Trophoblast cell (in vitro differentiated cells and primary cell): ENCODE measurements at regions not wholly inside any gene's neighbourhood (a gene's known extent, or its start where the extent isn't known, plus 50 kb on each side); places are given as distances from the start of the nearest gene placed in this dataset.
"Not testable (repeated sequence)": the region's sequence is repeated elsewhere in the genome, so short reads cannot be mapped to it uniquely, and the experiment has no call there.

Experiments used
- DNase-seq, 2 donors: peaks; one replicate each; pipeline ENCODE4 v3.0.0-alpha.2; 2016
- H2AFZ ChIP-seq: 2 replicates; pipeline ENCODE4 v1.6.1; 2013; ENCODE audit warnings: low read length, moderate library complexity, mild to moderate bottlenecking; ENCODE audit not compliant: insufficient read depth, poor library complexity
- H2AK5ac ChIP-seq: 2 replicates; pipeline ENCODE4 v1.6.1; 2013; ENCODE audit warnings: mild to moderate bottlenecking, low read length
- H2BK120ac ChIP-seq: 2 replicates; pipeline ENCODE4 v1.6.1; 2013; ENCODE audit warnings: low read length, mild to moderate bottlenecking, moderate library complexity; ENCODE audit not compliant: insufficient read depth, poor library complexity
- H2BK12ac ChIP-seq: 2 replicates; pipeline ENCODE4 v1.6.1; 2013; ENCODE audit warnings: mild to moderate bottlenecking, low read length, moderate library complexity
- H2BK5ac ChIP-seq: 2 replicates; pipeline ENCODE4 v1.6.1; 2013; ENCODE audit warnings: low read length, low read depth, moderate library complexity, mild to moderate bottlenecking; ENCODE audit not compliant: poor library complexity
- H3K14ac ChIP-seq: 2 replicates; pipeline ENCODE4 v1.6.1; 2013; ENCODE audit warnings: mild to moderate bottlenecking, low read length
- H3K18ac ChIP-seq: 2 replicates; pipeline ENCODE4 v1.6.1; 2013; ENCODE audit warnings: mild to moderate bottlenecking, low read length
- H3K23ac ChIP-seq: 2 replicates; pipeline ENCODE4 v1.6.1; 2013; ENCODE audit warnings: low read length
- H3K27ac ChIP-seq: 2 replicates; pipeline ENCODE4 v1.5.1; 2013; ENCODE audit warnings: low read depth, mild to moderate bottlenecking, inconsistent platforms, low read length, moderate library complexity
- H3K27me3 ChIP-seq: 2 replicates; pipeline ENCODE4 v1.6.1; 2013; ENCODE audit warnings: inconsistent platforms, mild to moderate bottlenecking, low read length, moderate library complexity; ENCODE audit not compliant: insufficient read depth
- H3K36me3 ChIP-seq, 2 experiments: 1 replicate in 1 of 2; 2 replicates in 1 of 2; pipeline ENCODE4 v1.6.1; 2013; ENCODE audit warnings: low read length in 2 of 2, mild to moderate bottlenecking in 2 of 2, moderate library complexity in 1 of 2; ENCODE audit not compliant: insufficient read depth in 2 of 2, control insufficient read depth in 1 of 2
- H3K4ac ChIP-seq: 2 replicates; pipeline ENCODE4 v1.6.1; 2013; ENCODE audit warnings: low read depth, mild to moderate bottlenecking, low read length, moderate library complexity
- H3K4me1 ChIP-seq, 2 experiments: 1 replicate in 1 of 2; 2 replicates in 1 of 2; pipeline ENCODE4 v1.6.1; 2013; ENCODE audit warnings: low read length in 2 of 2, mild to moderate bottlenecking in 2 of 2, moderate library complexity in 1 of 2; ENCODE audit not compliant: insufficient read depth in 2 of 2, control insufficient read depth in 1 of 2
- H3K4me2 ChIP-seq: 2 replicates; pipeline ENCODE4 v1.6.1; 2013; ENCODE audit warnings: inconsistent platforms, mild to moderate bottlenecking, low read length, moderate library complexity
- H3K4me3 ChIP-seq: 2 replicates; pipeline ENCODE4 v1.5.1; 2013; ENCODE audit warnings: mild to moderate bottlenecking, low read depth, low read length, inconsistent platforms
- H3K79me1 ChIP-seq: one replicate; pipeline ENCODE4 v1.6.1; 2013; ENCODE audit warnings: low read length
- H3K79me2 ChIP-seq: 2 replicates; pipeline ENCODE4 v1.6.1; 2013; ENCODE audit warnings: low read length, mild to moderate bottlenecking; ENCODE audit not compliant: control insufficient read depth, insufficient read depth, poor library complexity
- H3K9ac ChIP-seq: 2 replicates; pipeline ENCODE4 v1.6.1; 2013; ENCODE audit warnings: mild to moderate bottlenecking, low read length
- H3K9me3 ChIP-seq: 2 replicates; pipeline ENCODE4 v1.6.1; 2013; ENCODE audit warnings: low read depth, mild to moderate bottlenecking, control low read depth, inconsistent platforms, low read length; ENCODE audit not compliant: insufficient read depth
- H4K12ac ChIP-seq: 2 replicates; pipeline ENCODE4 v1.6.1; 2013; ENCODE audit warnings: low read depth, mild to moderate bottlenecking, low read length, moderate library complexity
- H4K8ac ChIP-seq: 2 replicates; pipeline ENCODE4 v1.6.1; 2013; ENCODE audit warnings: low read depth, mild to moderate bottlenecking, low read length, moderate library complexity
- H4K91ac ChIP-seq: one replicate; pipeline ENCODE4 v1.6.1; 2013; ENCODE audit warnings: low read depth, mild to moderate bottlenecking, low read length, moderate library complexity
- WGBS: extraction: QIAGEN DNeasy Blood & Tissue Kit; methylation state at CpG from one replicate; pipeline ENCODE4 v1.1.7; 2013; ENCODE audit warnings: missing lambda C conversion rate; ENCODE audit not compliant: insufficient read length, insufficient coverage; ENCODE audit errors: extremely low coverage; 5-methylcytosine and 5-hydroxymethylcytosine counted together

DNA sequence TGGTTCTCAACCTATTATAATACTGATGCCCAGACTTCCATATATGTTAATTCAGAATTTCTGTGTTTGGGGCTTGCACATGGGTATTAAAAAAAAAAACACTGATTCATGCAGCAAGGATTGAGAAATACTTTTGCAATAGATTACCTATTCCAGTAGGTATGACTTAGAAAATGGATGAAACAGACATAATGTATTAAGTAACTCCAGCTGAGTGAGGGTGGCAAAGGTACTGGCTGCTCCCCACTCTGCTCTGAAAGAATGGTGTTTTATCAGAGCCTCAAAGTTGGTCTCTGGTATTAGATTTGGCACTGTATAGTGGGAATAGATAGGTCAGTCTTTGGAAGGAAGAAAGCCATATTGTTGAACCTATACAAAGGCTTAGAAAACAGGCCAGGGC is 234.3 kb upstream of the FOLH1 start:
- H3K79me2 ChIP-seq: no peaks in the 10 kb centered on the region
- no peak overlapping the region for H2BK5ac ChIP-seq
- H3K4ac ChIP-seq: no peak overlapping the region
- H2AK5ac ChIP-seq: no peak overlapping the region
- no peaks in the 10 kb centered on the region for H3K36me3 ChIP-seq
- H3K9me3 ChIP-seq: no peaks in the 10 kb centered on the region
- no peak overlapping the region for H3K4me3 ChIP-seq
- no peak overlapping the region for H3K4me2 ChIP-seq
- no peaks in the 10 kb centered on the region for H3K4me1 ChIP-seq
- H3K27me3 ChIP-seq: no peaks in the 10 kb centered on the region
- H2BK120ac ChIP-seq: no peak overlapping the region
- no peak overlapping the region for H4K91ac ChIP-seq
- no peaks in the 10 kb centered on the region for H3K79me1 ChIP-seq
- no peak overlapping the region for H2AFZ ChIP-seq
- no peak overlapping the region for H4K8ac ChIP-seq
- no peak overlapping the region for H3K18ac ChIP-seq
- no peak for DNase-seq
- no peak overlapping the region for H2BK12ac ChIP-seq
- H3K27ac ChIP-seq: no peak overlapping the region
- H3K23ac ChIP-seq: no peak overlapping the region
- H4K12ac ChIP-seq: no peak overlapping the region
- H3K14ac ChIP-seq: no peak overlapping the region
- H3K9ac ChIP-seq: no peak overlapping the region

DNA sequence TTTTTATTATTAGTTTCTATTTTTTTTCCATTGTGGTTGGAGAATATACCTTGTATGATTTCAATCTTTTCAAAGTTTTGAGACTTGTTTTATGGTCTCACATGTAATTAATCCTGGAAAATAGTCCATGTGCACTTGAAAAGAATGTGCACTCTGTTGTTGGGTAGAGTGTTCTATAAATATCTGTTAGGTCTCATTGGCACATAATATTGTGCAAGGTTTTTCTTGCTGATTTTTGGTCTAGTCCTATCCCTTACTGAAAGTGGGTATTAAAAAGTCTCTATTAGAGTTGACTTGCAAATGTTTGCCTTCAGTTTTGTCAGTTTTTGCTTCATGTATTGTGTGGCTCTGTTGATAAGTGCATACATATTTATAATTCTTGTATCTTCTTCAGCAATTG is 231.5 kb upstream of the FOLH1 start:
- not testable (repeated sequence) for H3K18ac ChIP-seq, H3K9ac ChIP-seq, H3K27ac ChIP-seq, H3K23ac ChIP-seq, DNase-seq, H3K4me3 ChIP-seq, H4K12ac ChIP-seq, H3K14ac ChIP-seq, H3K36me3 ChIP-seq, H3K79me2 ChIP-seq, H2BK120ac ChIP-seq, H3K4me1 ChIP-seq, H4K91ac ChIP-seq, H3K9me3 ChIP-seq, H3K4me2 ChIP-seq, H2AK5ac ChIP-seq, H2AFZ ChIP-seq, H3K79me1 ChIP-seq, H2BK5ac ChIP-seq, H4K8ac ChIP-seq, H3K4ac ChIP-seq, H2BK12ac ChIP-seq, H3K27me3 ChIP-seq

DNA sequence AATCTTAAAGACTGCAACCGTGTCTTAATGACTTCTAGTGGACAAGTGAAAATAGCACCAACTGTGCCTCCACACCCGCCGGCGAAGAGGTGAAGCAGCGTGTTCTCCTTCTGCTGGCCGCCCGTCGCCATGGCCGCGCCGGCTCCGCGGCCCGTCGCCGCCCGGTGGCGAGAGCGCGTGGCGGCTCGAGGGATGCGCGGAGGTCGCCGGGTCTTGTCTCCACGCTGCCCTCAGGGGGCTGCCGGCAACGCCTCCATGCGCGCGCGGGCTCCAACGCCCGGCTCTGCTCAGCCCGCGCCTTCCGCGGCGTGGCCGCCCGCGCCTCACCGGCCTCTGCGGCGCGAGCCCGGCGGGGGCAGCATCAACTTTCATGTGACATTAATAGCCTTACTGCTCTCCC is 225.9 kb upstream of the FOLH1 start:
- no CpG with 5 or more reads among the region's 49 CpGs for WGBS
- H2BK5ac ChIP-seq, H3K4ac ChIP-seq, H3K9ac ChIP-seq, H3K36me3 ChIP-seq, DNase-seq, H3K27me3 ChIP-seq, H3K9me3 ChIP-seq, H3K4me3 ChIP-seq, H4K91ac ChIP-seq, H3K14ac ChIP-seq, H3K79me2 ChIP-seq, H3K18ac ChIP-seq, H3K23ac ChIP-seq, H2AFZ ChIP-seq, H3K4me1 ChIP-seq, H4K8ac ChIP-seq, H2BK12ac ChIP-seq, H3K79me1 ChIP-seq, H4K12ac ChIP-seq, H2BK120ac ChIP-seq, H2AK5ac ChIP-seq, H3K27ac ChIP-seq, H3K4me2 ChIP-seq: not testable (repeated sequence)

DNA sequence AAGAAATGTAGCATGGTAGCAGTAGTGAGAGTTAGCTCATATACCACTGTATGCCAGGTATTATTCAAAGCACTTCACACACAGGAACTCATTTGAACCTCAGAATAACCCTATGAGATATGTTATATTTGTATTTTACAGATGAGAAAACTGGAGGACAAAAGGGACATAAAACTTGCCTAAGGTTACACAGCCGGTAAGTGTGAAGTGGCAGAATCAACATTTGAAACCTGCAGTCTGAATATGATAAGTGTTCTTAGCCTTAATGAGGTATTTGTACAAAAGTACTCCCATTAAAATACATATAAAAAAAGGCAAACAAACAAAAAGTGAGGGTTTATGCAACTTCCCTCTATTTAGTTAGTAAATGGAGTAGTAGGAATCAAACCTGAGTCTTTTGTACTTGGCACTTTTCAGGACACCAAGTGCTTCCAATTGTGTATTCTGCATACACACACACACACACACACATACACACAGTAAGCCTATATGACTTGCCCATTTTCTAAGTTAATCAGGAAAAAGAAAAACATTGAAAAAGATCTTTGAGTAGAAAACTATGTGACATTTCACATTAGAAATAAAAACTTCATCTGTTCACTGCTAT is 223.9 kb upstream of the FOLH1 start:
- H3K9ac ChIP-seq: no peak overlapping the region
- H4K91ac ChIP-seq: no peak overlapping the region
- H3K4ac ChIP-seq: no peak overlapping the region
- no peak overlapping the region for H3K4me2 ChIP-seq
- no peaks in the 10 kb centered on the region for H3K4me1 ChIP-seq
- no peak overlapping the region for H3K4me3 ChIP-seq
- no peaks in the 10 kb centered on the region for H3K79me2 ChIP-seq
- H3K36me3 ChIP-seq: no peaks in the 10 kb centered on the region
- no peaks in the 10 kb centered on the region for H3K27me3 ChIP-seq
- H3K9me3 ChIP-seq: no peaks in the 10 kb centered on the region
- no peak overlapping the region for H2BK120ac ChIP-seq
- H2BK5ac ChIP-seq: no peak overlapping the region
- no peak overlapping the region for H3K23ac ChIP-seq
- WGBS: no CpG with 5 or more reads among the region's 1 CpG
- no peak for DNase-seq
- no peak overlapping the region for H2BK12ac ChIP-seq
- H4K8ac ChIP-seq: no peak overlapping the region
- H3K79me1 ChIP-seq: no peaks in the 10 kb centered on the region
- no peak overlapping the region for H3K14ac ChIP-seq
- no peak overlapping the region for H3K27ac ChIP-seq
- no peak overlapping the region for H4K12ac ChIP-seq
- no peak overlapping the region for H2AK5ac ChIP-seq
- H2AFZ ChIP-seq: no peak overlapping the region
- no peak overlapping the region for H3K18ac ChIP-seq
